ENCODE measurements at regions not wholly inside any gene's neighbourhood (a gene's known extent, or its start where the extent isn't known, plus 50 kb on each side); places are given as distances from the start of the nearest gene placed in this dataset.

GRCh38 chr13:59111751-59112171, 1052.0 kb downstream of the DIAPH3 start:
- no peak for DNase-seq (ENCODE audit: extremely low read depth, insufficient read length)
- TF ChIP-seq CTCF (IDR thresholded peaks at IDR 0.05; ENCODE audit: insufficient read depth, low read length, poor library complexity, severe bottlenecking) = no peak
- Histone ChIP-seq H3K4me3 (replicated peaks; ENCODE audit: low read depth, low read length) (no peak overlapping the region), H3K36me3 (ENCODE audit: control insufficient read depth, insufficient read depth, low read length) (no peaks in the 10 kb centered on the region), H3K27me3 (replicated peaks; ENCODE audit: control insufficient read depth, insufficient read depth, low read length) (no peaks in the 10 kb centered on the region)

GRCh38 chr13:59112221-59112718, 1051.5 kb downstream of the DIAPH3 start:
- DNase-seq (ENCODE audit: extremely low read depth, insufficient read length) = no peak

GRCh38 chr13:59119475-59119874, 1044.3 kb downstream of the DIAPH3 start:
- no peak for DNase-seq (ENCODE audit: extremely low read depth, insufficient read length)
- no peaks in the 10 kb centered on the region for H3K36me3 ChIP-seq (ENCODE audit: control insufficient read depth, insufficient read depth, low read length)
- no peak for TF ChIP-seq CTCF (IDR thresholded peaks at IDR 0.05; ENCODE audit: insufficient read depth, low read length, poor library complexity, severe bottlenecking)
- H3K27me3 ChIP-seq (replicated peaks; ENCODE audit: control insufficient read depth, insufficient read depth, low read length) = no peaks in the 10 kb centered on the region
- no peak overlapping the region for H3K4me3 ChIP-seq (replicated peaks; ENCODE audit: low read depth, low read length)

More at GRCh38 chr13:59112221-59112718, 1051.5 kb downstream of the DIAPH3 start:
- no peaks in the 10 kb centered on the region for H3K27me3 ChIP-seq (replicated peaks; ENCODE audit: control insufficient read depth, insufficient read depth, low read length)
- no peak for TF ChIP-seq CTCF (IDR thresholded peaks at IDR 0.05; ENCODE audit: insufficient read depth, low read length, poor library complexity, severe bottlenecking)
- H3K36me3 ChIP-seq (ENCODE audit: control insufficient read depth, insufficient read depth, low read length) = no peaks in the 10 kb centered on the region
- H3K4me3 ChIP-seq (replicated peaks; ENCODE audit: low read depth, low read length) = no peak overlapping the region

GRCh38 chr13:59120297-59120843, 1043.4 kb downstream of the DIAPH3 start:
- no peak for DNase-seq (ENCODE audit: extremely low read depth, insufficient read length)

GRCh38 chr13:59121507-59121906, 1042.2 kb downstream of the DIAPH3 start:
- DNase-seq (ENCODE audit: extremely low read depth, insufficient read length) = no peak
- TF ChIP-seq CTCF (IDR thresholded peaks at IDR 0.05; ENCODE audit: insufficient read depth, low read length, poor library complexity, severe bottlenecking) = no peak

More at GRCh38 chr13:59120297-59120843, 1043.4 kb downstream of the DIAPH3 start:
- Histone ChIP-seq H3K27me3 (replicated peaks; ENCODE audit: control insufficient read depth, insufficient read depth, low read length) (no peaks in the 10 kb centered on the region), H3K4me3 (replicated peaks; ENCODE audit: low read depth, low read length) (no peak overlapping the region), H3K36me3 (ENCODE audit: control insufficient read depth, insufficient read depth, low read length) (no peaks in the 10 kb centered on the region)
- no peak for TF ChIP-seq CTCF (IDR thresholded peaks at IDR 0.05; ENCODE audit: insufficient read depth, low read length, poor library complexity, severe bottlenecking)

GRCh38 chr13:59126474-59126873, 1037.3 kb downstream of the DIAPH3 start:
- Histone ChIP-seq H3K27me3 (replicated peaks; ENCODE audit: control insufficient read depth, insufficient read depth, low read length) (no peaks in the 10 kb centered on the region), H3K4me3 (replicated peaks; ENCODE audit: low read depth, low read length) (no peak overlapping the region), H3K36me3 (ENCODE audit: control insufficient read depth, insufficient read depth, low read length) (no peaks in the 10 kb centered on the region)
- TF ChIP-seq CTCF (IDR thresholded peaks at IDR 0.05; ENCODE audit: insufficient read depth, low read length, poor library complexity, severe bottlenecking) = no peak
- no peak for DNase-seq (ENCODE audit: extremely low read depth, insufficient read length)

More at GRCh38 chr13:59121507-59121906, 1042.2 kb downstream of the DIAPH3 start:
- Histone ChIP-seq H3K36me3 (ENCODE audit: control insufficient read depth, insufficient read depth, low read length) (no peaks in the 10 kb centered on the region), H3K4me3 (replicated peaks; ENCODE audit: low read depth, low read length) (no peak overlapping the region), H3K27me3 (replicated peaks; ENCODE audit: control insufficient read depth, insufficient read depth, low read length) (no peaks in the 10 kb centered on the region)

Data from GM06990 (cell line).